ENCODE measurements at regions not wholly inside any gene's neighbourhood (a gene's known extent, or its start where the extent isn't known, plus 50 kb on each side); places are given as distances from the start of the nearest gene placed in this dataset.

GRCh38 chr3:94693997-94694640 is 631.3 kb downstream of the NSUN3 start (continued):
- no peak for TF ChIP-seq ZNF214 (tag by site-specific recombination; IDR thresholded peaks at IDR 0.05; ENCODE audit: borderline replicate concordance)
- no peak for TF ChIP-seq ZNF843 (tag by site-specific recombination; IDR thresholded peaks at IDR 0.05)
- TF ChIP-seq ZNF391 (tag by site-specific recombination; IDR thresholded peaks at IDR 0.05; ENCODE audit: borderline replicate concordance, low read depth): no peak
- TF ChIP-seq ELK4 (IDR thresholded peaks at IDR 0.05; ENCODE audit: borderline replicate concordance, low read depth, low read length): no peak
- TF ChIP-seq ZNF654 (tag by site-specific recombination; IDR thresholded peaks at IDR 0.05; ENCODE audit: low read depth): no peak
- TF ChIP-seq ZBTB26 (tag by site-specific recombination; optimal IDR thresholded peaks at IDR 0.05): no peak
- no peak for TF ChIP-seq ZNF830 (tag by site-specific recombination; IDR thresholded peaks at IDR 0.05; ENCODE audit: low read depth)

- no peaks in the 10 kb centered on the region for H3K4me1 ChIP-seq (ENCODE audit: control insufficient read depth, insufficient read depth, low read length)
- H3K27ac ChIP-seq (ENCODE audit: extremely low read depth, low read depth, low read length): no peak overlapping the region
- H3K4me3 ChIP-seq (ENCODE audit: low read depth, low read length): no peak overlapping the region
- POLR2A ChIA-PET: no interaction called here
- CTCF ChIA-PET: no interaction called here
- TF ChIP-seq PRDM1 (tag by site-specific recombination; IDR thresholded peaks at IDR 0.05) (no peak), AEBP2 (tag by site-specific recombination; IDR thresholded peaks at IDR 0.05; ENCODE audit: borderline replicate concordance) (no peak), WT1 (tag by site-specific recombination; IDR thresholded peaks at IDR 0.05) (no peak), ZSCAN30 (tag by site-specific recombination; IDR thresholded peaks at IDR 0.05) (no peak), ZNF37A (tag by site-specific recombination; IDR thresholded peaks at IDR 0.05) (no peak), ZNF223 (tag by site-specific recombination; IDR thresholded peaks at IDR 0.05) (no peak), GLI2 (tag by site-specific recombination; IDR thresholded peaks at IDR 0.05; ENCODE audit: borderline replicate concordance, low read depth) (no peak), KLF8 (tag by site-specific recombination; IDR thresholded peaks at IDR 0.05) (no peak), GFI1B (tag by site-specific recombination; IDR thresholded peaks at IDR 0.05) (no peak), YY2 (tag by site-specific recombination; IDR thresholded peaks at IDR 0.05) (no peak), ZNF354C (tag by site-specific recombination; IDR thresholded peaks at IDR 0.05; ENCODE audit: borderline replicate concordance, low read depth) (no peak), ZNF48 (tag by site-specific recombination; IDR thresholded peaks at IDR 0.05) (no peak), ZNF704 (tag by site-specific recombination; IDR thresholded peaks at IDR 0.05) (no peak), ZNF169 (tag by site-specific recombination; IDR thresholded peaks at IDR 0.05) (no peak), ZNF274 (IDR thresholded peaks at IDR 0.05; ENCODE audit: low read length) (no peak), ZNF274 (tag by site-specific recombination; IDR thresholded peaks at IDR 0.05; ENCODE audit: borderline replicate concordance) (no peak), ZNF624 (tag by site-specific recombination; IDR thresholded peaks at IDR 0.05) (no peak)
- no peaks in the 10 kb centered on the region for H3K36me3 ChIP-seq (ENCODE audit: control insufficient read depth in 2 of 2, insufficient read depth in 1 of 2, low read length in 2 of 2)
- H3K9me3 ChIP-seq (ENCODE audit: control insufficient read depth, insufficient read depth, low read depth, low read length): no peaks in the 10 kb centered on the region
These were observed 632.0 kb downstream of the NSUN3 start for GRCh38 chr3:94694894-94695293.

Data from HEK293 (cell line).